Choroid plexus epithelial cell (primary cell): ENCODE measurements at regions not wholly inside any gene's neighbourhood (a gene's known extent, or its start where the extent isn't known, plus 50 kb on each side); places are given as distances from the start of the nearest gene placed in this dataset.

Experiments used
- DNase-seq: peaks from one replicate; pipeline ENCODE4 v3.0.0-alpha.2; 2010; ENCODE audit warnings: low read depth
- H3K4me3 ChIP-seq: 2 replicates; pipeline ENCODE4 v1.5.1; 2011; ENCODE audit warnings: low read depth, mild to moderate bottlenecking, control low read depth, low read length, moderate library complexity
- TF ChIP-seq, protein P1 (sequence below): conservative IDR thresholded peaks from 2 replicates; pipeline ENCODE4 v1.5.1; 2011; ENCODE audit warnings: low read depth, mild to moderate bottlenecking, control low read depth, inconsistent platforms, low read length, moderate library complexity

- TF ChIP-seq, protein P1, sequence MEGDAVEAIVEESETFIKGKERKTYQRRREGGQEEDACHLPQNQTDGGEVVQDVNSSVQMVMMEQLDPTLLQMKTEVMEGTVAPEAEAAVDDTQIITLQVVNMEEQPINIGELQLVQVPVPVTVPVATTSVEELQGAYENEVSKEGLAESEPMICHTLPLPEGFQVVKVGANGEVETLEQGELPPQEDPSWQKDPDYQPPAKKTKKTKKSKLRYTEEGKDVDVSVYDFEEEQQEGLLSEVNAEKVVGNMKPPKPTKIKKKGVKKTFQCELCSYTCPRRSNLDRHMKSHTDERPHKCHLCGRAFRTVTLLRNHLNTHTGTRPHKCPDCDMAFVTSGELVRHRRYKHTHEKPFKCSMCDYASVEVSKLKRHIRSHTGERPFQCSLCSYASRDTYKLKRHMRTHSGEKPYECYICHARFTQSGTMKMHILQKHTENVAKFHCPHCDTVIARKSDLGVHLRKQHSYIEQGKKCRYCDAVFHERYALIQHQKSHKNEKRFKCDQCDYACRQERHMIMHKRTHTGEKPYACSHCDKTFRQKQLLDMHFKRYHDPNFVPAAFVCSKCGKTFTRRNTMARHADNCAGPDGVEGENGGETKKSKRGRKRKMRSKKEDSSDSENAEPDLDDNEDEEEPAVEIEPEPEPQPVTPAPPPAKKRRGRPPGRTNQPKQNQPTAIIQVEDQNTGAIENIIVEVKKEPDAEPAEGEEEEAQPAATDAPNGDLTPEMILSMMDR, result no peak
- H3K4me3 ChIP-seq, result no peak overlapping the region
- no peak for DNase-seq
These were observed 56.0 kb upstream of the MYRIP start for GRCh38 chr3:39753391-39753790.

DNA sequence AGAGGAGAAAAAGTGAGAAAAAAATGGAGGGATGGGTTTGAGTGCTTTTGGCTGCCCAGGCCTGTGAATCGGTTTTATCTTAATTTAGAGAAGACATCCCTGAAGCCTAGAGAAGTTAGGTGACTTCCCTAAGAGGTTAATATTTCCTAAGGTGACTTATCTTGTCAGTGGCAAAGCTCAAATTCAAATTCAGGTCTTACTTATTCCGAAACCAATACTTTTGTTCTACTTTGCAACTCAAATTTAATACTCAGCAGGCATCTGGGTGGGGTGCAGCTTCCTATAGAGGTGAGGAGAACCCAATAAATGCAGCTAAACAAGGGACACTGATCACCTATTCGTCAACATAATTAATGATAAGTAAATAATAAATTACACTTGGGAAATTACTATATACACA is 54.9 kb upstream of the MYRIP start:
- TF ChIP-seq, protein P1, result no peak
- H3K4me3 ChIP-seq, result no peak overlapping the region
- DNase-seq, result no peak

DNA sequence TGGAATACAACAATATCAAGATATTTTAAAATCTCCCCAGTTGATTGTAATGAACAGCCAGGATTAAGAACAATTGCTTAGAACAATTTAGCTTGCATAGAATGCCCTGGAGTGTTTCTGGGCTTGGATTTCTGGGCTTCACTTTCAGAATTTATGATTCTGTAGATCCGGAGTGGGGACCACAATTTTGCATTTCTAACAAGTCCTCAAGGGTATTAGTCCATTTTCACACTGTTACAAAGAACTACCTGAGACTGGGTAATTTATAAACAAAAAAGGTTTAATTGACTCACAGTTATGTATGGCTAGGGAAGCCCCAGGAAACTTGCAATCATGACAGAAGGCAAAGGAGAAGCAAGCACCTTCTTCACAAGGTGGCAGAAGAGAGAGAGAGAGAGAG is 54.3 kb upstream of the MYRIP start:
- TF ChIP-seq, protein P1, result no peak
- H3K4me3 ChIP-seq, result no peak overlapping the region
- no peak for DNase-seq

DNA sequence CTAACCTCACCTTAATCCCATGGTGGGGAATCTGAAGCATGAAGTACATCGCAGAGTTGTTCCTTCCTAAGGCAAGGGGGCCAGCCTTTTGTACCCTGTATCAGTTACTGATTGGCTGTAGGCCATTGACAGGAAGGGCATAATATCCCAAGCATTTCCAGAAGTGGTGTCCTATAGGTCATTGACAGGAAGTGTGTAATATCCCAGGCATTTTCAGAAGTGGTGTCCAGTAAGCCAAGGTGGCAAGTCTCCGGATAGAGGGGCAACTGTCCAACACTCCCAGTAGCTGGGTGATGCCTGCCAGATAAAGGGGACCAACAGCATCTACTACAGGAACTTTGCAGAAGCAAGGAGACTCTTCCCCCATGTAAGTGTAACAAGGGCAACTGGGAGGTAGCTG is 52.1 kb upstream of the MYRIP start:
- no peak for DNase-seq
- TF ChIP-seq, protein P1, result no peak
- H3K4me3 ChIP-seq, result no peak overlapping the region
